Testis (tissue), 2 donors: ENCODE measurements at regions not wholly inside any gene's neighbourhood (a gene's known extent, or its start where the extent isn't known, plus 50 kb on each side); places are given as distances from the start of the nearest gene placed in this dataset.

Experiments
- POLR2A ChIP-seq: fragments of 450-650 bp; IDR thresholded peaks from one replicate; pipeline ENCODE4 v1.6.1; 2017; ENCODE audit warnings: antibody characterized with exemption, mild to moderate bottlenecking, moderate library complexity
- TF ChIP-seq, protein P1 (sequence below), 3 experiments: fragments of 450-650 bp in 2 of 3; fragments of 200-600 bp in 1 of 3; sonication (generic) in 1 of 3; IDR thresholded peaks; one replicate each; pipeline ENCODE4 v1.5.1; 2016 to 2019; ENCODE audit warnings: antibody characterized with exemption in 3 of 3, mild to moderate bottlenecking in 2 of 3, moderate library complexity in 1 of 3

DNA sequence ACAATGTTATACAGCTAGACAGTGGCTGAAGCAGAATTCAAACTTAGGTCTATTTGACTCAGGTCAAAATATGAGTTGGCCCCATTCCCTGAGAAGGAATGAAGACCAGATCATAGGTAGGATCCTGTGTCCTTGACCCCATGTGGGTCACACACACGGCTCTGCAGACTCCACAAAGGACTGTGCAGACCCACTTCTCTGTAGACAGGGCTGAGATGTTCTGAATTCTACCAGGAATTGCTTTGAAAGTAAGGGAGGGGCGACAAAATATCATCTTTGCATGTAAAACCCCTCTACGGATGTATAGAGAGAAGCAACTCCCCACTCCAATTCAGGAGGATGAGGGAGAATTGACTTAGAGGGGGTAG, 62.3 kb upstream of the CTIF start:
- TF ChIP-seq, protein P1, sequence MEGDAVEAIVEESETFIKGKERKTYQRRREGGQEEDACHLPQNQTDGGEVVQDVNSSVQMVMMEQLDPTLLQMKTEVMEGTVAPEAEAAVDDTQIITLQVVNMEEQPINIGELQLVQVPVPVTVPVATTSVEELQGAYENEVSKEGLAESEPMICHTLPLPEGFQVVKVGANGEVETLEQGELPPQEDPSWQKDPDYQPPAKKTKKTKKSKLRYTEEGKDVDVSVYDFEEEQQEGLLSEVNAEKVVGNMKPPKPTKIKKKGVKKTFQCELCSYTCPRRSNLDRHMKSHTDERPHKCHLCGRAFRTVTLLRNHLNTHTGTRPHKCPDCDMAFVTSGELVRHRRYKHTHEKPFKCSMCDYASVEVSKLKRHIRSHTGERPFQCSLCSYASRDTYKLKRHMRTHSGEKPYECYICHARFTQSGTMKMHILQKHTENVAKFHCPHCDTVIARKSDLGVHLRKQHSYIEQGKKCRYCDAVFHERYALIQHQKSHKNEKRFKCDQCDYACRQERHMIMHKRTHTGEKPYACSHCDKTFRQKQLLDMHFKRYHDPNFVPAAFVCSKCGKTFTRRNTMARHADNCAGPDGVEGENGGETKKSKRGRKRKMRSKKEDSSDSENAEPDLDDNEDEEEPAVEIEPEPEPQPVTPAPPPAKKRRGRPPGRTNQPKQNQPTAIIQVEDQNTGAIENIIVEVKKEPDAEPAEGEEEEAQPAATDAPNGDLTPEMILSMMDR (IDR thresholded peaks at IDR 0.05) = no peak
- TF ChIP-seq POLR2A = no peak
